NCI-H1694 treated with DMSO at 0.1 percent for 48 hours (cell line): ENCODE measurements at regions not wholly inside any gene's neighbourhood (a gene's known extent, or its start where the extent isn't known, plus 50 kb on each side); places are given as distances from the start of the nearest gene placed in this dataset.

Experiments
- DNase-seq: peaks from one replicate; lab custom pipeline; 2025; lab: John Stamatoyannopoulos, UW

DNA sequence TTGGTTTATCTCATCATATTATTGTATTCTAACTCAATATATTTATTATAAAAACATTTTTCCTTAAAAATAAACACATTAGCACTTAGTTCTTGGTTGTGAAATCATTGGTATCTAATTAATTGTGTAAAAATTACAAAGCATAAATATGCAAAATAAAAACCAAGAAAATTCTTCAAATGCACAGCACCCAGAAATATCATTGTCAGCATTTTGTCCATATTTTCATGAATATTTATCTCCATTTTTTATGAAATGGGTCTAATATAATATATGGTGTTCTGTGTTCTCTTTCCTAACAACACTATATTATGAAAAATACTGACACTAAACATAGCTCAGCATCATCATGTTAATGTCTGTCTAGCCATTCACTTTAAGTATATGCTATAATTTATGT is 877.8 kb upstream of the MAP3K7 start:
- no peak for DNase-seq

- no peak for DNase-seq
Measured at GRCh38 chr6:91464201-91464600, 877.3 kb upstream of the MAP3K7 start.

DNA sequence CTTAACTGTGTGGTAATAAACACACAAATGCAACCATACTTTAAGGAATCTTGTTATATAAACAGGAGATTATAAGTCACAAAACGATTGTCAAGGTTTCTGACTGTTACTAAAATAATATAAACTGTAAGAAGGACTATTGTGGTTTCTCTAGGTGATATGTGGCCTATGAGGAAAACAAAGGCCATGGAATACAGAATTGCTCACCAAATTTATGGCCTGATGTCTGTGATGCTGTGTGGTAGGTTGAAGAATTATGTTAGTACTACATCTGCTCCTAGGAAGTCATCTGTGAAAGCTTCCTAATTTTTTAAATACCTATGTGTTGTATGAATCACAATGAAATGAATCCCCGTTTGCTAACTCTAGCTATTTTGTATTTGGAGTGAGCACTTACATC is 875.4 kb upstream of the MAP3K7 start:
- no peak for DNase-seq

DNA sequence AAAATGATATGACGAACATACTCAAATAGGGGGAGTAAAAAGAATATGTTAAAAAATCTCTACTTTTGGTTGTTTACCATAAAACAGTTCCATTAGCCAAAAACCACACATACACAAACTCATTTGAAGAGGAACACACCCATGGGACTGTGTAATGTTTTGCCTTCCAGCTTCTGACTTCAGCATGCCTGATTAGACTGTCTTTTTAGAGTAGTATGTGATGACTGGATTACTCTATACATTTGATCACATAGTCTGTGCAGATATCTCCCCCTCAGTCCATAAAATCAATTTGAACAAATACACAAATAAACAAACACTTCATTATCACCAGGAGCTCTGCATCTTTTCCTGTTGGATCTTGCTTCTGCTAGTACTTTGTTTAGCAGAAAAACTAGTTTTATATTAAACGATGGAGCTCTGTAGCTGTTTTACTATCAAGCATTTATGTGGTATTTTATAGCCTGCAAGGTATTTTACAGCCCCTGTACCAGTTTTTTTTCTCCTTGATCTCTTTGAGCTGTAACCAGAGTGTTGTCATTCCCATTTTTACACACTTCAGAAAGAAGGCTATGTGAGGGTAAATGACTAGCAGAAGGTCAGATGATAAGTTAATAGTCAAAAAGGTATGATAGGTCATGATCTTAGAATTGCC is 866.5 kb upstream of the MAP3K7 start:
- DNase-seq = no peak

- no peak for DNase-seq
Measured at GRCh38 chr6:91449539-91449938, 862.7 kb upstream of the MAP3K7 start.

DNA sequence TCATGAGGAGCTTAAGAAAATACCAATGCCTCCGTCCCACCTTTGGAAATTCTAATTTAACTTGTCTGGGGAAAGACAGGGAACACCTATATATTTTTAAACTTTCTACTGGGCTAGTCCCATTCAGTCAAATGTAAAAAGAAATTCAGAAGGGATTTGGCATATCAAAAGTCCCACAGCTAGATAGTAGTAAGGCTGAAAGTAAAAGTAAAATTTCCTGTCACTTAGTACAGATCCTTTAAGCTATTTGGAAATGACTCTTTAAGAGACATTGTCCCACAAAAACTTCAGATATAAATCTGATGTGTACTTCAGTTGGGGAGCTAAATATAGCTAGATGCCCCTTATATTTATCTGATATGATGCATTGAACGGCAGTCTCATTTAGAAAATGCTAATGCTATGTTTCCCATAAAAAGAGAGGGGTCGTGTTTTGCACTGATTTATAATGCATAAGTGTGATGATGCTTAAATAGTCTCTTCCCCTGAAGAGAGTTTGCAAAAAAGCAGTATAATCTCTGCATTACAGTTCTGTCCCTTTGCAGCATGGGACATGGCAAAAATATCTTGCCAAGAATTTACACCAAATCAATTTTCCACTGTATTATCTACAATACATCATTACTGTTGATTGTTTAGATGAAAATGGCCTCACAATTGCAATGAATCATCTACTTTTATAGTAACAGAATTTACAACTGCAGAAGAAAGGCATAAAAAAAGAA is 860.8 kb upstream of the MAP3K7 start:
- no peak for DNase-seq

DNA sequence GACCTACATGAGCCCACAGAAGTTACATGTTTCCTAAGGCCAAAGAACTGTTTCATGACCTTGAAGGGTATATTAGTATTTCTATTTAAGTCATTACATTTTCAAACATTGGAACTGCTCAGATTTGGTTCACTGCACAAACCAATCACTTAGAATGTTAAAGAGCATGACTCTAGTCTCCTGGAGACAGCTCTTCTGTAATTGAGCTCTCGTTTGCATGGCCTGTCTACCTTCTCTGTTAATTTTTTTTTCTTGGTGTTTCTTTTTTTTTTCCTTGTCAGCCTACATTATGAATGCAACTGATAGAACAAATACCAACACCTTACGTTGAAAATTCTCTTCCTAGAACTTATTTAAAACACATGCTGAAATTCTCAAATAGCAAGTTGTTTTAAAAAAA is 860.2 kb upstream of the MAP3K7 start:
- DNase-seq = no peak

- DNase-seq = no peak
Measured at GRCh38 chr6:91443405-91443804, 856.5 kb upstream of the MAP3K7 start.

- no peak for DNase-seq
Measured at GRCh38 chr6:91442342-91442741, 855.5 kb upstream of the MAP3K7 start.

GRCh38 chr6:91438570-91438969 is 851.7 kb upstream of the MAP3K7 start:
- no peak for DNase-seq

DNA sequence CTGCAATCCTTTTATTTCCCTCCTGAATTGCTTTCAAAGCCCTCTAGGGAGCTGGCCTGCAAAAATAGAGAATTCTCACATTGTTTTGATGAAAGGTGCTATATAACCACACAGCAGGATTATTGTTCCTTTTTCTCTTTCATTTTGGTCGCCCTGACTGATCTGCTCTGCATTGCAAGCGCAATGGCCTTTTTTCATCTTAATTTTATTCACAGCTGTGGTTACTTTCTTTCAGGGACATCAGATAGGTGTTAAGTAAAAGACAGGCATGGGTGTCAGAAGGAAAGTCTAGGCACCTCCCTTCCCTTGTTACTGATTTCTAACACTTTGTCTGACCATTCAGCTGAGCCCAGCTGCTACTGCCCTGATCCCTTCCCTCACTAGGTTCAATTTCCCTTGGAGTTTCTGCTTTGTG is 850.5 kb upstream of the MAP3K7 start:
- DNase-seq = no peak

DNA sequence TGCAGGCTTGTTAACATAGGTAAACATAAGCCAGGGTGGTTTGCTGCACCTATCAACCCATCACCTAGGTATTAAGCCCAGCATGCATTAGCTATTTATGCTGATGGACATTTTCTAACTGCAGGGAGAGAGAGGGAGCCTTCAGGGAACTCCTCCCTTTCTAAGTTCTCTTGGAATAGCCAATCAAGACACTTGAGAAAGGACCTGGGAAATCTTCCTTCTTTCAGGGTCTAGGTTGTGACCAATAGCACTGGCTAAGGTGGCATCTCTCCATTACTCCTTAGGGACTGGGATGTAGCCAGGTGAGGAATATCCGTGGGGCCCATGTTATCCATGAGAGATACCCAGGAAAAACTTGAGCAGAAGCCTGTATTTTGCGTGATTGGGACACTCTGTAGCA is 849.6 kb upstream of the MAP3K7 start:
- no peak for DNase-seq

- DNase-seq = no peak
Measured at GRCh38 chr6:91435630-91436029, 848.8 kb upstream of the MAP3K7 start.

DNA sequence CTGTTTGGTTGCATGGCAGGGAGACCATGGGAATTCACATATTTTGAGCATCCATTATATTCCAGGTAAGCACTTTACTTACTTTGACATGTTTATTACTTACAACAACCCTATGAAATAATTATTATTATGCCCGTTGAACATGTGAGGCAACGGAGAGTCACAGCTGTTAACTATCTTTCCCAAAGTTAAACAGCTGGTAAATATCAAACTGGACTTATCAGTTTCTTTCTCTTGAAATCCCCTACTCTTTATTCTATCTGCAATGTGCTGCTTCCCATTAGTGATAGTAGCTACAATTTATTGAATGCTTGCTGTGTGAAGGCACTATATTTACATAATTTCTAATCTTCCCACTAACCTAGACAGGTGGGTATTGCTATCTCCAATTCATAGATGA is 847.7 kb upstream of the MAP3K7 start:
- no peak for DNase-seq

DNA sequence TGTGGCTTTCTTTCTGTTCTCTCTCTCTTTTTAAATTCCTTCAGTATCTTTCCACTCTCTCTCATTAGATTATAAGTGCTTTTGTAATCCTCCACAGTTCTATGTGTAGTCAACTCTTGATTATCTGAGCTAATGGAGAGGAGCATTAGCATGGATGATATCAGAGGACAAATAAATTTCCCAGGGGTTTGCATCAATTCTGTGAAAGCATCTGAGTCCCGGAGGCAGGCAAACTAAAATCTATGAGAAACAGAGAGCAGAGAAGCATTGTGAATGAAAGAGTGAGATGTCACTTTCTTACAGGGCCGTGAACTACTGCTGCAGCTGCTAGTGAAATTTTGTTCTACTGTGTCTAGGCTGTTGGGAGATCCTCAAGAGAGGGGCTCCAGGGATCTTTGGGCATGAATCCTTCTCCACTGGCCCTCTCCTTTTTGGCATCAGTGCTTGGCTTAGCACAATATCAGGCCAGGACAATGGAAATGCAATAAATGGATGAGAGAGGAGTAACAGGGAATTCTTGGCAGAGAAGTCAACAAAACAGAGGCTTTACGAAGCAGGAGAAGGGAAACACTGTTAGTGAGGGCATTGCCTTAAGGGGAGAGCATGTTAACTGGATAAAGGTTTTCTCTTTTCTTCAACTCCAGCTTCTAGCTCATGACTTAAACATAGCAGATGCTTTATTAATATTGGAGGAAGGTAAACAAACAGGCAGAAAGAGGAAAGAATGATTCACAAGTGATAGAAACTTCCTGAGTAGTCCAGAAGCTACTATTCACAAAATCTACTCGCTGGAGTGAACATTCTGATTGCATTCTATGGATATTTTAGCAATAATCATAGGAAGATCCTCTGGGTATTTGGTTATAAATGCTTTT is 847.0 kb upstream of the MAP3K7 start:
- DNase-seq = no peak

DNA sequence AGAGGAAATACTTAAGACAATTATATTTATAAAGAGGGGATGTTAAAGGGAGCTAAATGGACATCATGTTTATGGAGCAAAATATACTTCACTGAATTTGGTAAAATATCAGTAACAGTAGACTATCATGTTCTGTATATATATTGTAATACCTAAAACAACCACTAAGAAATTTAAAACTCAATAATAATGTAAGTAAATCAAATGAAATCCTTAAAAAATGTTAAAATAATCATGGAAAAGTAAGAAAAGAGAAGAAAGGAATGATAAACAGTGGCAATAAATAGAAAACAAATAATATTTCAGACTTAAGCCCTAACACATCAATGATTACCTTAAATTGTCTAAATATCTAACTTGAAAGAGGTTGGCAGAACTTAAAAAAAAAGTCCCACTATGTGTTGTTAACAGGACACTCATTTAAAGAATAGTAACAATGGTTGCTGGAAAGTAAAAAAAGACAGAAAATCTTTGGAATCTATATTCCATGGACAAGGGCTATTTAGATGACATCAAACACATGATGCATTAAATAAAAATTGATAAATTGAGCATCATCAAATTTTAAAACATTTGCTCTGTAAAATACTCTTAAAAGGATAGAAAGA is 842.2 kb upstream of the MAP3K7 start:
- DNase-seq = no peak

DNA sequence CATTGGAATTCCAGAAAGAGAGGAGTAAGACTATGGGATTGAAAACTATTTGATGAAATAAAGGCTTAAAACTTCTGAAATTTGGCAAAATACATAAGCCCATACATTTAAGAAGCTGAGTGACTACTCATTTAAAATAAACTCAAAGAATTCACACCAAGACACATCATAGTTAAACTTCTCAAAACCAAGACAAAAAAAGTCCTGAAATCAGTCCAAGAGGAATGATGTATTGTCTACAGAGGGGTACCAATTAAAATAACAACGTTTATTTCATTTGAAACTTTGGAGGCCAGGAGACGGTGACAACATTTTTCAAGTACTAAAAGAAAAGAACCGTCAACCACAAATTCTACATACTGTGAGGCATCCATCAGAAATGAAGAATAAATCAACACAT is 841.4 kb upstream of the MAP3K7 start:
- no peak for DNase-seq

GRCh38 chr6:91420243-91420642 is 833.4 kb upstream of the MAP3K7 start:
- DNase-seq = no peak

- DNase-seq = no peak
Measured at GRCh38 chr6:91415031-91415605, 828.2 kb upstream of the MAP3K7 start.

DNA sequence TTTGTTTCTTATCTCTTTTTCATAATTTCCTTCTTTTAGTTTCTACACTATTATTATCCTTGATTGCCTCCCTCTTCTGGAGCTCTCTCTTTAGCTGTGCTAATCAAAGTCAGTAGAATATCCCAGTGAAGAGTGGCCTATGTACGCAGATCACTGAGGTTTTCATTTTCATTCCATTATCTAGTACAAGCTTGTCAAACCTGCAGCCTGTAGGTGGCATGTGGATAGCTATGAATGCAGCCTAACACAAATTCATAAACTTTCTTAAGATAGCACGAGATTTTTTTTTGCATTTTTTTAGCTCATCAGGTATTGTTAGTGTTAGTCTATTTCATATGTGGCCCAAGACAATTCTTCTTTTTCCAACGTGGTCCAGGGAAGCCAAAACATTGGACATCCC is 825.7 kb upstream of the MAP3K7 start:
- DNase-seq = no peak

- no peak for DNase-seq
Measured at GRCh38 chr6:91407706-91408105, 820.8 kb upstream of the MAP3K7 start.

GRCh38 chr6:91392951-91393350 is 806.1 kb upstream of the MAP3K7 start:
- no peak for DNase-seq
